HCT116 (cell line): ENCODE measurements at regions not wholly inside any gene's neighbourhood (a gene's known extent, or its start where the extent isn't known, plus 50 kb on each side); places are given as distances from the start of the nearest gene placed in this dataset.

ENCODE experiments used
- CBX3 ChIP-seq: IDR thresholded peaks from 2 replicates; pipeline ENCODE4 v1.6.1; 2012; ENCODE audit warnings: low read depth
- CTCF ChIP-seq, 3 experiments: fragments of 200-600 bp in 1 of 3; sonication (generic) in 1 of 3; IDR thresholded peaks in 2 of 3; conservative IDR thresholded peaks in 1 of 3; 2 replicates each; pipeline ENCODE4 v1.5.1; 2012 to 2017; ENCODE audit warnings: low read depth in 2 of 3, low read length in 2 of 3, antibody characterized with exemption in 1 of 3, borderline replicate concordance in 1 of 3, control low read depth in 1 of 3, mild to moderate bottlenecking in 1 of 3, mixed read lengths in 1 of 3, mixed run types in 1 of 3, moderate library complexity in 1 of 3; ENCODE audit not compliant: insufficient read depth in 1 of 3
- EZH2phosphoT487 ChIP-seq: fragments of 200-600 bp; IDR thresholded peaks from 2 replicates; pipeline ENCODE4 v1.6.1; 2018; ENCODE audit warnings: antibody characterized with exemption, borderline replicate concordance
- POLR2A ChIP-seq: IDR thresholded peaks from 2 replicates; pipeline ENCODE4 v1.7.0; 2011; ENCODE audit warnings: borderline replicate concordance; ENCODE audit not compliant: insufficient read depth, insufficient read length; ENCODE audit errors: extremely low read depth
- POLR2AphosphoS5 ChIP-seq: IDR thresholded peaks from 2 replicates; pipeline ENCODE4 v1.6.1; 2011; ENCODE audit warnings: mild to moderate bottlenecking, low read depth, low read length, moderate library complexity
- RAD21 ChIP-seq: IDR thresholded peaks from 2 replicates; pipeline ENCODE4 v1.6.1; 2012; ENCODE audit warnings: low read depth, mild to moderate bottlenecking
- SIN3A ChIP-seq: IDR thresholded peaks from 2 replicates; pipeline ENCODE4 v1.6.1; 2012; ENCODE audit warnings: low read depth
- SRF ChIP-seq: IDR thresholded peaks from 2 replicates; pipeline ENCODE4 v1.6.1; 2012; ENCODE audit warnings: low read depth
- TCF7L2 ChIP-seq: IDR thresholded peaks from 2 replicates; pipeline ENCODE4 v1.7.0; 2011; ENCODE audit warnings: borderline replicate concordance, inconsistent platforms; ENCODE audit not compliant: insufficient read depth, insufficient read length; ENCODE audit errors: extremely low read depth
- ZBTB33 ChIP-seq: IDR thresholded peaks from 2 replicates; pipeline ENCODE4 v1.6.1; 2011; ENCODE audit warnings: mild to moderate bottlenecking, low read length, moderate library complexity; ENCODE audit not compliant: insufficient replicate concordance; ENCODE audit errors: extremely low read depth
- ZNF274 ChIP-seq: fragments of 200-500 bp; sonication (Bioruptor generic); IDR thresholded peaks from 2 replicates; pipeline ENCODE4 v1.6.1; 2014; ENCODE audit warnings: mild to moderate bottlenecking, low read depth, low read length, inconsistent platforms

GRCh38 chr21:41597811-41598231 lies 89.9 kb upstream of the TMPRSS2 start:
- no peak for TF ChIP-seq CTCF (IDR thresholded peaks at IDR 0.05 in 2 of 3, conservative IDR thresholded peaks at IDR 0.05 in 1 of 3; ENCODE audit: borderline replicate concordance in 1 of 3, insufficient read depth in 1 of 3, low read depth in 2 of 3, low read length in 2 of 3)
- no peak for TF ChIP-seq RAD21
- no peak for TF ChIP-seq EZH2phosphoT487
- no peak for TF ChIP-seq CBX3
- no peak for TF ChIP-seq TCF7L2
- no peak for TF ChIP-seq POLR2A
- TF ChIP-seq SIN3A: no peak
- no peak for TF ChIP-seq POLR2AphosphoS5
- no peak for TF ChIP-seq ZNF274
- TF ChIP-seq ZBTB33: no peak
- no peak for TF ChIP-seq SRF
